SK-N-SH treated with all-trans-retinoic acid at 6 μM for 48 hours (cell line): ENCODE measurements at regions not wholly inside any gene's neighbourhood (a gene's known extent, or its start where the extent isn't known, plus 50 kb on each side); places are given as distances from the start of the nearest gene placed in this dataset.

Source experiments
- ATAC-seq: fragments of 200-7000 bp; cut with Tn5 transposase; 3 replicates; pipeline ENCODE4 v1.9.1; 2020; ENCODE audit warnings: mild to moderate bottlenecking, moderate library complexity
- ARNTL ChIP-seq: fragments of 450-650 bp; formaldehyde crosslinking; IDR thresholded peaks from 2 replicates; pipeline ENCODE4 v1.5.0; 2020; ENCODE audit warnings: low read depth, mild to moderate bottlenecking, moderate library complexity, borderline replicate concordance
- BACH2 ChIP-seq: fragments of 250-450 bp; sonication (Bioruptor Pico); IDR thresholded peaks from 2 replicates; pipeline ENCODE4 v1.9.0; 2021; ENCODE audit warnings: mild to moderate bottlenecking, borderline replicate concordance
- CSDC2 ChIP-seq: fragments of 250-450 bp; sonication (Bioruptor Pico); IDR thresholded peaks from 2 replicates; pipeline ENCODE4 v1.5.0; 2020; ENCODE audit warnings: mild to moderate bottlenecking, moderate library complexity
- ESRRG ChIP-seq: fragments of 250-450 bp; sonication (Bioruptor Pico); IDR thresholded peaks from 2 replicates; pipeline ENCODE4 v1.6.1; 2021; ENCODE audit warnings: mild to moderate bottlenecking
- GLIS3 ChIP-seq: fragments of 250-450 bp; sonication (Bioruptor Pico); IDR thresholded peaks from 2 replicates; pipeline ENCODE4 v1.5.0; 2020; ENCODE audit warnings: mild to moderate bottlenecking, moderate library complexity
- ISL1 ChIP-seq: fragments of 250-450 bp; sonication (Bioruptor Pico); IDR thresholded peaks from 2 replicates; pipeline ENCODE4 v2.1.2; 2022; ENCODE audit warnings: mild to moderate bottlenecking, moderate library complexity
- OSR1 ChIP-seq: fragments of 250-450 bp; sonication (Bioruptor Pico); IDR thresholded peaks from 2 replicates; pipeline ENCODE4 v1.8.0; 2022; ENCODE audit warnings: moderate library complexity, mild to moderate bottlenecking, inconsistent platforms
- PPARA ChIP-seq: fragments of 250-450 bp; sonication (Bioruptor Pico); IDR thresholded peaks from 2 replicates; pipeline ENCODE4 v1.5.0; 2020; ENCODE audit warnings: mild to moderate bottlenecking, borderline replicate concordance
- RARB ChIP-seq: fragments of 250-450 bp; sonication (Bioruptor Pico); IDR thresholded peaks from 2 replicates; pipeline ENCODE4 v1.8.0; 2021; ENCODE audit warnings: mild to moderate bottlenecking, moderate library complexity
- SNAI2 ChIP-seq: fragments of 250-450 bp; sonication (Bioruptor Pico); IDR thresholded peaks from 2 replicates; pipeline ENCODE4 v1.5.0; 2020; ENCODE audit warnings: mild to moderate bottlenecking, moderate library complexity
- TCF4 ChIP-seq: fragments of 250-450 bp; sonication (Bioruptor Pico); IDR thresholded peaks from 2 replicates; pipeline ENCODE4 v1.8.0; 2021; ENCODE audit warnings: mild to moderate bottlenecking, moderate library complexity, borderline replicate concordance
- TOX ChIP-seq: fragments of 250-450 bp; sonication (Bioruptor Pico); IDR thresholded peaks from 2 replicates; pipeline ENCODE4 v1.8.0; 2021; ENCODE audit warnings: mild to moderate bottlenecking, moderate library complexity, borderline replicate concordance
- ZC3H10 ChIP-seq: fragments of 250-450 bp; sonication (Bioruptor Pico); IDR thresholded peaks from 2 replicates; pipeline ENCODE4 v1.5.1; 2021; ENCODE audit warnings: mild to moderate bottlenecking, moderate library complexity
- ZFP3 ChIP-seq: fragments of 250-450 bp; sonication (Bioruptor Pico); IDR thresholded peaks from 2 replicates; pipeline ENCODE4 v1.5.0; 2020; ENCODE audit warnings: mild to moderate bottlenecking, moderate library complexity
- ZFP30 ChIP-seq: fragments of 450-650 bp; formaldehyde crosslinking; IDR thresholded peaks from 2 replicates; pipeline ENCODE4 v1.5.0; 2022; ENCODE audit warnings: mild to moderate bottlenecking, moderate library complexity
- ZNF565 ChIP-seq: fragments of 450-650 bp; formaldehyde crosslinking; conservative IDR thresholded peaks from 2 replicates; pipeline ENCODE4 v1.5.0; 2020; ENCODE audit warnings: low read depth, mild to moderate bottlenecking, moderate library complexity
- ZNF70 ChIP-seq: fragments of 450-650 bp; formaldehyde crosslinking; IDR thresholded peaks from 2 replicates; pipeline ENCODE4 v1.5.0; 2020; ENCODE audit warnings: mild to moderate bottlenecking, moderate library complexity
- ZNF8 ChIP-seq: fragments of 450-650 bp; formaldehyde crosslinking; IDR thresholded peaks from 2 replicates; pipeline ENCODE4 v1.5.0; 2020; ENCODE audit warnings: mild to moderate bottlenecking, moderate library complexity
- TF ChIP-seq, protein P1 (sequence below): fragments of 250-450 bp; sonication (Bioruptor Pico); IDR thresholded peaks from 2 replicates; pipeline ENCODE4 v1.5.0; 2020; ENCODE audit warnings: mild to moderate bottlenecking, moderate library complexity
- TF ChIP-seq, protein P2 (sequence below): fragments of 250-450 bp; sonication (Bioruptor Pico); IDR thresholded peaks from 2 replicates; pipeline ENCODE4 v1.8.0; 2020; ENCODE audit warnings: mild to moderate bottlenecking, moderate library complexity, borderline replicate concordance
- TF ChIP-seq, protein P3 (sequence below): fragments of 250-450 bp; sonication (Bioruptor Pico); IDR thresholded peaks from 2 replicates; pipeline ENCODE4 v1.5.1; 2020; ENCODE audit warnings: low read depth, mild to moderate bottlenecking, moderate library complexity
- TF ChIP-seq, protein P4 (sequence below): fragments of 250-450 bp; sonication (Bioruptor Pico); IDR thresholded peaks from 2 replicates; pipeline ENCODE4 v1.8.0; 2021; ENCODE audit warnings: low read depth, mild to moderate bottlenecking, moderate library complexity, borderline replicate concordance
- TF ChIP-seq, protein P5 (sequence below): fragments of 250-450 bp; sonication (Bioruptor Pico); IDR thresholded peaks from 2 replicates; pipeline ENCODE4 v1.5.1; 2021; ENCODE audit warnings: mild to moderate bottlenecking, moderate library complexity

DNA sequence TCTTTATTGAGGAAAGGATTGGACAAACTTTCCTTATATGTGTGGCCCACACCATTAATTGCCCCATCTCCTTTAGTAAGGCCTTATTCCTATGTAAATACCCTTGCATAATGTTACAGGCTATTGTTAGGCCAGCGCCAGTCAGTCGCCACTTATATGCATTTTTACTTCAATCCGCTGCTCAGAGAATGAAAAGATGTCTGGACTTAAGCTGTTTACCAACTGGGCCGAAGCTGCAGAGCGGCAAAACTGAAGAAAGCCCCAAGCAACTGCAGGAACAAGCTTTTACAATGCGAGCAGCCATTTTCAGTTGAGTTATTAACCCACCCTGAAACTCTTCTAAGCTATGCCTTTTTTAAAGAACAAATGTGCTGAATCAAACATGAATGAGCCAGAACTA is 92.1 kb upstream of the OTX2 start:
- no peak for ATAC-seq
- TF ChIP-seq, protein P1, sequence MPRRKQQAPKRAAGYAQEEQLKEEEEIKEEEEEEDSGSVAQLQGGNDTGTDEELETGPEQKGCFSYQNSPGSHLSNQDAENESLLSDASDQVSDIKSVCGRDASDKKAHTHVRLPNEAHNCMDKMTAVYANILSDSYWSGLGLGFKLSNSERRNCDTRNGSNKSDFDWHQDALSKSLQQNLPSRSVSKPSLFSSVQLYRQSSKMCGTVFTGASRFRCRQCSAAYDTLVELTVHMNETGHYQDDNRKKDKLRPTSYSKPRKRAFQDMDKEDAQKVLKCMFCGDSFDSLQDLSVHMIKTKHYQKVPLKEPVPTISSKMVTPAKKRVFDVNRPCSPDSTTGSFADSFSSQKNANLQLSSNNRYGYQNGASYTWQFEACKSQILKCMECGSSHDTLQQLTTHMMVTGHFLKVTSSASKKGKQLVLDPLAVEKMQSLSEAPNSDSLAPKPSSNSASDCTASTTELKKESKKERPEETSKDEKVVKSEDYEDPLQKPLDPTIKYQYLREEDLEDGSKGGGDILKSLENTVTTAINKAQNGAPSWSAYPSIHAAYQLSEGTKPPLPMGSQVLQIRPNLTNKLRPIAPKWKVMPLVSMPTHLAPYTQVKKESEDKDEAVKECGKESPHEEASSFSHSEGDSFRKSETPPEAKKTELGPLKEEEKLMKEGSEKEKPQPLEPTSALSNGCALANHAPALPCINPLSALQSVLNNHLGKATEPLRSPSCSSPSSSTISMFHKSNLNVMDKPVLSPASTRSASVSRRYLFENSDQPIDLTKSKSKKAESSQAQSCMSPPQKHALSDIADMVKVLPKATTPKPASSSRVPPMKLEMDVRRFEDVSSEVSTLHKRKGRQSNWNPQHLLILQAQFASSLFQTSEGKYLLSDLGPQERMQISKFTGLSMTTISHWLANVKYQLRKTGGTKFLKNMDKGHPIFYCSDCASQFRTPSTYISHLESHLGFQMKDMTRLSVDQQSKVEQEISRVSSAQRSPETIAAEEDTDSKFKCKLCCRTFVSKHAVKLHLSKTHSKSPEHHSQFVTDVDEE (CRISPR knock-in tag): no peak
- TF ChIP-seq ESRRG (CRISPR knock-in tag): no peak
- TF ChIP-seq GLIS3: no peak
- TF ChIP-seq, protein P2, sequence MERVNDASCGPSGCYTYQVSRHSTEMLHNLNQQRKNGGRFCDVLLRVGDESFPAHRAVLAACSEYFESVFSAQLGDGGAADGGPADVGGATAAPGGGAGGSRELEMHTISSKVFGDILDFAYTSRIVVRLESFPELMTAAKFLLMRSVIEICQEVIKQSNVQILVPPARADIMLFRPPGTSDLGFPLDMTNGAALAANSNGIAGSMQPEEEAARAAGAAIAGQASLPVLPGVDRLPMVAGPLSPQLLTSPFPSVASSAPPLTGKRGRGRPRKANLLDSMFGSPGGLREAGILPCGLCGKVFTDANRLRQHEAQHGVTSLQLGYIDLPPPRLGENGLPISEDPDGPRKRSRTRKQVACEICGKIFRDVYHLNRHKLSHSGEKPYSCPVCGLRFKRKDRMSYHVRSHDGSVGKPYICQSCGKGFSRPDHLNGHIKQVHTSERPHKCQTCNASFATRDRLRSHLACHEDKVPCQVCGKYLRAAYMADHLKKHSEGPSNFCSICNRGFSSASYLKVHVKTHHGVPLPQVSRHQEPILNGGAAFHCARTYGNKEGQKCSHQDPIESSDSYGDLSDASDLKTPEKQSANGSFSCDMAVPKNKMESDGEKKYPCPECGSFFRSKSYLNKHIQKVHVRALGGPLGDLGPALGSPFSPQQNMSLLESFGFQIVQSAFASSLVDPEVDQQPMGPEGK: no peak
- no peak for TF ChIP-seq ARNTL (CRISPR knock-in tag)
- no peak for TF ChIP-seq ZNF70 (CRISPR knock-in tag)
- no peak for TF ChIP-seq ZFP3 (CRISPR knock-in tag)
- no peak for TF ChIP-seq TOX (CRISPR knock-in tag)
- no peak for TF ChIP-seq CSDC2 (CRISPR knock-in tag)
- TF ChIP-seq SNAI2 (CRISPR knock-in tag): no peak
- TF ChIP-seq BACH2: no peak
- no peak for TF ChIP-seq ZNF8 (CRISPR knock-in tag)
- TF ChIP-seq, protein P3, sequence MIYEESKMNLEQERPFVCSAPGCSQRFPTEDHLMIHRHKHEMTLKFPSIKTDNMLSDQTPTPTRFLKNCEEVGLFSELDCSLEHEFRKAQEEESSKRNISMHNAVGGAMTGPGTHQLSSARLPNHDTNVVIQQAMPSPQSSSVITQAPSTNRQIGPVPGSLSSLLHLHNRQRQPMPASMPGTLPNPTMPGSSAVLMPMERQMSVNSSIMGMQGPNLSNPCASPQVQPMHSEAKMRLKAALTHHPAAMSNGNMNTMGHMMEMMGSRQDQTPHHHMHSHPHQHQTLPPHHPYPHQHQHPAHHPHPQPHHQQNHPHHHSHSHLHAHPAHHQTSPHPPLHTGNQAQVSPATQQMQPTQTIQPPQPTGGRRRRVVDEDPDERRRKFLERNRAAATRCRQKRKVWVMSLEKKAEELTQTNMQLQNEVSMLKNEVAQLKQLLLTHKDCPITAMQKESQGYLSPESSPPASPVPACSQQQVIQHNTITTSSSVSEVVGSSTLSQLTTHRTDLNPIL (CRISPR knock-in tag): no peak
- TF ChIP-seq, protein P4, sequence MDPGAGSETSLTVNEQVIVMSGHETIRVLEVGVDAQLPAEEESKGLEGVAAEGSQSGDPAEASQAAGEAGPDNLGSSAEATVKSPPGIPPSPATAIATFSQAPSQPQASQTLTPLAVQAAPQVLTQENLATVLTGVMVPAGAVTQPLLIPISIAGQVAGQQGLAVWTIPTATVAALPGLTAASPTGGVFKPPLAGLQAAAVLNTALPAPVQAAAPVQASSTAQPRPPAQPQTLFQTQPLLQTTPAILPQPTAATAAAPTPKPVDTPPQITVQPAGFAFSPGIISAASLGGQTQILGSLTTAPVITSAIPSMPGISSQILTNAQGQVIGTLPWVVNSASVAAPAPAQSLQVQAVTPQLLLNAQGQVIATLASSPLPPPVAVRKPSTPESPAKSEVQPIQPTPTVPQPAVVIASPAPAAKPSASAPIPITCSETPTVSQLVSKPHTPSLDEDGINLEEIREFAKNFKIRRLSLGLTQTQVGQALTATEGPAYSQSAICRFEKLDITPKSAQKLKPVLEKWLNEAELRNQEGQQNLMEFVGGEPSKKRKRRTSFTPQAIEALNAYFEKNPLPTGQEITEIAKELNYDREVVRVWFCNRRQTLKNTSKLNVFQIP (CRISPR knock-in tag): no peak
- TF ChIP-seq RARB (CRISPR knock-in tag): no peak
- no peak for TF ChIP-seq ZC3H10
- TF ChIP-seq ZFP30 (CRISPR knock-in tag): no peak
- TF ChIP-seq ZNF565: no peak
- no peak for TF ChIP-seq TCF4 (CRISPR knock-in tag)

DNA sequence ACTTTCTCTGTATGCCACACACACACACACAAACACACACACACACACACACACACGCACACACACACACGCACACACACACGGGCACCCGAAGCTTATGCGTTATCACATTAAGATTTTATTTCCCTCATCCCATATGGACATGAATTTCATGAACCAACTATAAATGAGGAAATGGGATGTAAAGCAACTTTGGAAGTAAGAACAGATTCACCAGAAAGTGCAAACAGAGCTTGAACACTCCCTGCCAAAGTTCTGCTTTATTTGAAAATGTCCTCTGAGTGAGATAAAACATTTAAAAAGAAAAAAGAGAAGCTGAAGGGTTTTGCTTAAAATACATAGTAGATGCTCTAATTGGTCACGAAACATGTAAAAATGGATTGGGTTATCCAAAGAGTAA is 90.4 kb upstream of the OTX2 start:
- no peak for TF ChIP-seq BACH2
- TF ChIP-seq, protein P5, sequence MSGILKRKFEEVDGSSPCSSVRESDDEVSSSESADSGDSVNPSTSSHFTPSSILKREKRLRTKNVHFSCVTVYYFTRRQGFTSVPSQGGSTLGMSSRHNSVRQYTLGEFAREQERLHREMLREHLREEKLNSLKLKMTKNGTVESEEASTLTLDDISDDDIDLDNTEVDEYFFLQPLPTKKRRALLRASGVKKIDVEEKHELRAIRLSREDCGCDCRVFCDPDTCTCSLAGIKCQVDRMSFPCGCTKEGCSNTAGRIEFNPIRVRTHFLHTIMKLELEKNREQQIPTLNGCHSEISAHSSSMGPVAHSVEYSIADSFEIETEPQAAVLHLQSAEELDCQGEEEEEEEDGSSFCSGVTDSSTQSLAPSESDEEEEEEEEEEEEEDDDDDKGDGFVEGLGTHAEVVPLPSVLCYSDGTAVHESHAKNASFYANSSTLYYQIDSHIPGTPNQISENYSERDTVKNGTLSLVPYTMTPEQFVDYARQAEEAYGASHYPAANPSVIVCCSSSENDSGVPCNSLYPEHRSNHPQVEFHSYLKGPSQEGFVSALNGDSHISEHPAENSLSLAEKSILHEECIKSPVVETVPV (CRISPR knock-in tag): no peak
- no peak for TF ChIP-seq TOX (CRISPR knock-in tag)
- no peak for TF ChIP-seq GLIS3
- TF ChIP-seq PPARA (CRISPR knock-in tag): no peak
- TF ChIP-seq, protein P3 (CRISPR knock-in tag): no peak
- no peak for TF ChIP-seq ZNF565
- no peak for TF ChIP-seq ZFP30 (CRISPR knock-in tag)
- no peak for TF ChIP-seq CSDC2 (CRISPR knock-in tag)
- no peak for TF ChIP-seq OSR1 (CRISPR knock-in tag)
- TF ChIP-seq ZNF70 (CRISPR knock-in tag): no peak
- TF ChIP-seq, protein P1 (CRISPR knock-in tag): no peak
- no peak for TF ChIP-seq ZFP3 (CRISPR knock-in tag)
- TF ChIP-seq ISL1: no peak
- TF ChIP-seq, protein P2: no peak
- no peak for TF ChIP-seq ARNTL (CRISPR knock-in tag)
- TF ChIP-seq SNAI2 (CRISPR knock-in tag): no peak
- TF ChIP-seq ZC3H10: no peak
- no peak for TF ChIP-seq RARB (CRISPR knock-in tag)
- TF ChIP-seq, all 23 proteins: peak for 0
- no peak for ATAC-seq
